ENCODE measurements at regions not wholly inside any gene's neighbourhood (a gene's known extent, or its start where the extent isn't known, plus 50 kb on each side); places are given as distances from the start of the nearest gene placed in this dataset.
A peak's percentile ranks its signal among the peaks of the same experiment; 100 is the strongest.

DNA sequence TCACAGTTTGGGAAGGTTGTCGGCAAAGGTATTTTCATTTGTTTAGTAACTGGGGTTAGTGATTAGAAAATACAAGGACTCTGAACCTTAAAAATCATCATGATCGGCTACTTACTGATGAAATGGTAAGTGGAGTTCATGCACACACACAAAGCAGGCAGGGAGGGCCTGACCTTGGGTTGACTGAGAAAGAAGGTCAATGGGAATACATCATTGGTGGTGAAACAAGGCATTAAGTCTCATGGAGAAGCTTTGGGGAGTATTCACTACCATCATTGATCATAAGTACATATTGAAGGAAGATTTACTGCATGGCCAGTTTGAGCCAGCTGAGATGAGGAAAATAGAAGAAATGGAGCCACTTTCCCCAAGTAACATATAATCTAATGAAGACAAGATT lies 74.4 kb downstream of the LUZP4 start:
- ChIA-PET POLR2A (interaction anchor here (1.0 kb wide), 1 partner anchor 197 kb away, joined by 3 read pairs; the partner anchor contains the start of gene PLS3), CTCF (no interaction called here)
- no peak for DNase-seq (ENCODE audit: extremely low spot score)
- TF ChIP-seq SUZ12 (IDR thresholded peaks at IDR 0.05) = no peak
- no peak for TF ChIP-seq NFRKB (IDR thresholded peaks at IDR 0.05)
- no peak for TF ChIP-seq CTBP1 (IDR thresholded peaks at IDR 0.05; ENCODE audit: borderline replicate concordance)
- no peak for TF ChIP-seq FOXM1 (IDR thresholded peaks at IDR 0.05; ENCODE audit: borderline replicate concordance)
- TF ChIP-seq SP1 (IDR thresholded peaks at IDR 0.05) = no peak
- TF ChIP-seq ELF4 (IDR thresholded peaks at IDR 0.05) = no peak
- TF ChIP-seq HDGF (IDR thresholded peaks at IDR 0.05; ENCODE audit: borderline replicate concordance) = no peak
- TF ChIP-seq, protein P1, sequence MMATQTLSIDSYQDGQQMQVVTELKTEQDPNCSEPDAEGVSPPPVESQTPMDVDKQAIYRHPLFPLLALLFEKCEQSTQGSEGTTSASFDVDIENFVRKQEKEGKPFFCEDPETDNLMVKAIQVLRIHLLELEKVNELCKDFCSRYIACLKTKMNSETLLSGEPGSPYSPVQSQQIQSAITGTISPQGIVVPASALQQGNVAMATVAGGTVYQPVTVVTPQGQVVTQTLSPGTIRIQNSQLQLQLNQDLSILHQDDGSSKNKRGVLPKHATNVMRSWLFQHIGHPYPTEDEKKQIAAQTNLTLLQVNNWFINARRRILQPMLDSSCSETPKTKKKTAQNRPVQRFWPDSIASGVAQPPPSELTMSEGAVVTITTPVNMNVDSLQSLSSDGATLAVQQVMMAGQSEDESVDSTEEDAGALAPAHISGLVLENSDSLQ (IDR thresholded peaks at IDR 0.05) = no peak
- TF ChIP-seq TARDBP (IDR thresholded peaks at IDR 0.05) = no peak
- no peak for TF ChIP-seq L3MBTL2 (conservative IDR thresholded peaks at IDR 0.05)
- TF ChIP-seq ZNF384 (IDR thresholded peaks at IDR 0.05) = no peak
- TF ChIP-seq LEF1 (IDR thresholded peaks at IDR 0.05; ENCODE audit: borderline replicate concordance) = no peak
- TF ChIP-seq FOXK2 (IDR thresholded peaks at IDR 0.05) = no peak

DNA sequence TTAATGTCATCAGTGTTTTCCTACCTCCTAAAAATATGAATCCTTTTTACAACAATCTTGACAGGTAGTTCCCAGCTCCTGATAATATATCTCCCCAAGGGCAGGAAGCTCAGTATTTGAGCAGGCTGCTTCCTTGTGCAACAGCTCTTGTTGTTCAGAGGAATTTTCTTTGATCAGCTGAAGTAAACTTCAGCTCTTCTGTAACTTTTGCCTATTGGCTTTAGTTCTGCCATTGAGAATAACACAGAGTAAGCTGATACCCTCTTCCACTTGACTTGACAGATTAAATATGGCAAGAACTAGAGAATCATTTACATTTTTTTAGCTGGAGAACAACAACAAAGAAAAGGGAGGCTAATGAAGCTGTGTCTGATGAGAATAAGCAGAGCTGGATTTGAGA lies 75.2 kb downstream of the LUZP4 start:
- CTCF ChIA-PET = no interaction called here
- POLR2A ChIA-PET = no interaction called here
- TF ChIP-seq FOXA1 (IDR thresholded peaks at IDR 0.05) (no peak), ZNF384 (IDR thresholded peaks at IDR 0.05) (no peak), ARNT (IDR thresholded peaks at IDR 0.05) (no peak), FOXK2 (IDR thresholded peaks at IDR 0.05) (no peak), CTBP1 (IDR thresholded peaks at IDR 0.05; ENCODE audit: borderline replicate concordance) (no peak), TARDBP (IDR thresholded peaks at IDR 0.05) (no peak), NFRKB (IDR thresholded peaks at IDR 0.05) (no peak)
- DNase-seq (ENCODE audit: extremely low spot score) = no peak

DNA sequence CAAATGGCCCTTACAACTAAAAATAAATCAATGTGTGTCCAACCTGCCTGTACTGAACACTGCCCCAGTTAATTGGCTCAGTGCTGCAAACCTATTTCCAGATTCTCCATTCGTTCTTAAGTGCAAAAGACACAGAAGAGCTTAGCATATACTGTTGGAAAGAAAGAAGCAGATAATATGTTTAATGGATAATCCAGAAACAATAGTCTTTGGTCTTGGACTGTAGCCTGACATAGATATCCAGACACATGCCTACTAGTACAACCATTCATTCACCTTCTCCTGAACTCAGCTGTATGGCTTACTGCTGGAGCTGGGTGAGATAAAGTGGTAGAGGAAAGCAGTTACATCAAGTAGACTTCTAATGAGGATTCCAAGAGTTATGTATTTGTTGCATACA lies 77.0 kb downstream of the LUZP4 start:
- ChIA-PET POLR2A (no interaction called here), CTCF (no interaction called here)
- DNase-seq (ENCODE audit: extremely low spot score) = no peak
- TF ChIP-seq CTBP1 (IDR thresholded peaks at IDR 0.05; ENCODE audit: borderline replicate concordance) (no peak), SUZ12 (IDR thresholded peaks at IDR 0.05) (no peak), ARNT (IDR thresholded peaks at IDR 0.05) (no peak), FOXA1 (IDR thresholded peaks at IDR 0.05) (no peak), LEF1 (IDR thresholded peaks at IDR 0.05; ENCODE audit: borderline replicate concordance) (no peak), ZNF384 (IDR thresholded peaks at IDR 0.05) (no peak), HDGF (IDR thresholded peaks at IDR 0.05; ENCODE audit: borderline replicate concordance) (no peak), FOXM1 (IDR thresholded peaks at IDR 0.05; ENCODE audit: borderline replicate concordance) (no peak), L3MBTL2 (conservative IDR thresholded peaks at IDR 0.05) (no peak), BHLHE40 (IDR thresholded peaks at IDR 0.05; ENCODE audit: borderline replicate concordance) (no peak)

DNA sequence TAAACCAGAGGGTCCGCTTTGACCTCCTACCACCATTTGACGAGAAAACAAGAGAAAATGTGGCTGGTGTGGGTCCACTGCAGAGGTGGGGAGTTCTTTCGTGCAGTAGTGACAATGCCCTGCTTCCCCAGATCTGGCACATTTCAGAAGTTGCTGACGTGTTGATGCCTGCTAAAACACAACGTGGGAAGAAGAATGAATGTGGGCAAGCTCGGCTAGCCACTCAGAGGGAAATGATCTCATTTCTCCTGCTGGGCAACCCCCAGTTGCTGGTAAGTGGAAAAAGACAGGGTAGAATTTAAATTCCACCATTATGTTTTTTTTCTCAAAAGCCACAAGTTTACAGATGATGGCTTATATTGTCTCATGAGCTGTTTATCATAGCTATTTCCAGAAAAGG lies 77.9 kb downstream of the LUZP4 start:
- POLR2A ChIA-PET = no interaction called here
- TF ChIP-seq BHLHE40 (IDR thresholded peaks at IDR 0.05; ENCODE audit: borderline replicate concordance) = no peak
- TF ChIP-seq FOXA1 (IDR thresholded peaks at IDR 0.05) = no peak
- no peak for TF ChIP-seq CTBP1 (IDR thresholded peaks at IDR 0.05; ENCODE audit: borderline replicate concordance)
- TF ChIP-seq FOXK2 (IDR thresholded peaks at IDR 0.05) = no peak
- TF ChIP-seq L3MBTL2 (conservative IDR thresholded peaks at IDR 0.05) = no peak
- TF ChIP-seq, protein P1 (IDR thresholded peaks at IDR 0.05) = no peak
- TF ChIP-seq SP1 (IDR thresholded peaks at IDR 0.05) = no peak
- TF ChIP-seq HDGF (IDR thresholded peaks at IDR 0.05; ENCODE audit: borderline replicate concordance) = no peak
- TF ChIP-seq ARNT (IDR thresholded peaks at IDR 0.05) = no peak
- TF ChIP-seq ZNF384 (IDR thresholded peaks at IDR 0.05) = no peak
- TF ChIP-seq NFRKB (IDR thresholded peaks at IDR 0.05) = no peak
- no peak for TF ChIP-seq ELF4 (IDR thresholded peaks at IDR 0.05)
- TF ChIP-seq SUZ12 (IDR thresholded peaks at IDR 0.05) = no peak
- no peak for TF ChIP-seq TARDBP (IDR thresholded peaks at IDR 0.05)
- TF ChIP-seq LEF1 (IDR thresholded peaks at IDR 0.05; ENCODE audit: borderline replicate concordance) = no peak
- no peak for TF ChIP-seq FOXM1 (IDR thresholded peaks at IDR 0.05; ENCODE audit: borderline replicate concordance)
- DNase-seq (ENCODE audit: extremely low spot score) = no peak
- CTCF ChIA-PET = interaction anchor here (0.6 kb wide), 1 partner anchor 277 kb away, joined by 3 read pairs; no protein-coding TSS in a partner anchor

DNA sequence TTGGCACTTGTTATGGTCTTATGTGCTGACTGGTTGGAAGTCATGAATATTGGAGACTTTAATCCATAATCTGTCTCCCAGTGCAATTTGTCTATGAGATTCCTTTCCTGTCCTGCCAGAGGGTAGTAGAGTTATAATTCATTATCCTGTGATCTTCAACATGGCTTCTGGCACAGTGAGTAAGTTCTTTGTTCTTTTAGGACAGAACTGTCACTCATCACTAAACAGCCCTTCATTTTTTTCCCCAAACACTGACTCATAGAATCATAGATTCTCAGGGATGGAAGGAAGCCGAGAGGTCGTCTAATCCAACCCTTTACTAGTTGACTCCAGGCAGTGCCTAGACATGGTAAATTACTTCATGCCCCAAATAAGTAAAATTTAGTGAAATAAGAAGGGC lies 78.4 kb downstream of the LUZP4 start:
- POLR2A ChIA-PET = no interaction called here
- no peak for TF ChIP-seq CTBP1 (IDR thresholded peaks at IDR 0.05; ENCODE audit: borderline replicate concordance)
- TF ChIP-seq FOXM1 (IDR thresholded peaks at IDR 0.05; ENCODE audit: borderline replicate concordance) = no peak
- TF ChIP-seq LEF1 (IDR thresholded peaks at IDR 0.05; ENCODE audit: borderline replicate concordance) = no peak
- TF ChIP-seq HDGF (IDR thresholded peaks at IDR 0.05; ENCODE audit: borderline replicate concordance) = no peak
- DNase-seq (ENCODE audit: extremely low spot score) = no peak
- CTCF ChIA-PET = interaction anchor here (0.6 kb wide), 1 partner anchor 277 kb away, joined by 3 read pairs; no protein-coding TSS in a partner anchor

DNA sequence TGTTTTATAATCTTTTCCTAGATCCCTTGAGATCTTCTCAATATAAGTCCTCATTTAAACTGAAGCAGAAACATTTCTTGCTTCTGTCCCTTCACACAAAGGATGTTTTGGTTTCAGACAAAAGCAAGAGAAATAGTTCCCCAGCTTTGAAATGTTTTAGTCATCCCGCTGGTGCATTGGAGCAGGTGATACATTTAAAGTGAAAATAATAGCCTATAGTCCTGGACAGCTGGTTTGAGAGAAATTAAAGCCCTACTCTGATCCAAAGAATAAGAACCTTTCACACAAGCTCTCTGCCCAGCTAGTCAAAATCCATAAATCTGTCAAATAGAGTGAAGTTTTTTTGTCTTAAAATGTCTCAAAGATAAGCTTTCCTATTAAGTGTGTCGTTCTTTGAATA lies 79.4 kb downstream of the LUZP4 start:
- POLR2A ChIA-PET = no interaction called here
- TF ChIP-seq HDGF (IDR thresholded peaks at IDR 0.05; ENCODE audit: borderline replicate concordance) = no peak
- TF ChIP-seq, protein P1 (IDR thresholded peaks at IDR 0.05) = peak; percentile 18; the same call in 1 of the 2 replicates
- no peak for DNase-seq (ENCODE audit: extremely low spot score)
- CTCF ChIA-PET = no interaction called here

DNA sequence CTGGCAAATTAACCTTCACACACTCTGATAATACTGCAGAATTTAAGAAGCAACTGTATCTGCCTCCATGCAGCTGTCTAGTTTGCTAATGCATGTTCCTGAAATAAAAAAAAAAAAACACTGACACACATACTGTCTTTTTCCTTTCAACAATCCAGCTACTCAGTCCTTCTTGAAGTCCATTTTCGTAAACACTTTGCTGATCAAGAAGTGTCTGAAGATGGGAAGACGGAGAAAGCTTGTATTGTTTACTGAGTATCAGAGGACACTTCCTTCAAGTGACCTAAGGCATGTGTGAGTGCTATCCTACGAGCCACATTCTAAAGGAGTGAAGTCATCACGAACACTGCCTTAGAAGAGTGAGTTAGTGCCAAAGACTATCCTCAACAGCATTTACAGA lies 82.6 kb downstream of the LUZP4 start:
- CTCF ChIA-PET = no interaction called here
- peak; percentile 23 for DNase-seq (ENCODE audit: extremely low spot score)
- POLR2A ChIA-PET = no interaction called here
- TF ChIP-seq CTBP1 (IDR thresholded peaks at IDR 0.05; ENCODE audit: borderline replicate concordance) (no peak), ZNF384 (IDR thresholded peaks at IDR 0.05) (0 out of 2 replicates have a peak, but pooled peaks have one; percentile 6)
